ENCODE measurements at regions not wholly inside any gene's neighbourhood (a gene's known extent, or its start where the extent isn't known, plus 50 kb on each side); places are given as distances from the start of the nearest gene placed in this dataset.

GRCh38 chr12:39240587-39240986 is 202.3 kb downstream of the KIF21A start:
- Histone ChIP-seq H3K27me3 (no peaks in the 10 kb centered on the region), H3K4me3 (no peak overlapping the region), H3K27ac (no peak overlapping the region), H3K9me3 (no peaks in the 10 kb centered on the region), H3K36me3 (no peaks in the 10 kb centered on the region), H3K4me1 (no peaks in the 10 kb centered on the region)
- TF ChIP-seq CTCF (IDR thresholded peaks at IDR 0.05) (no peak), POLR2AphosphoS5 (IDR thresholded peaks at IDR 0.05) (no peak), POLR2A (IDR thresholded peaks at IDR 0.05) (no peak)
- DNase-seq (ENCODE audit: low spot score in 2 of 2) = no peak
- intact Hi-C loops (cut with DNase I; ENCODE audit: low total_unique reads) = no loop called here

GRCh38 chr12:39239490-39240486 is 203.1 kb downstream of the KIF21A start:
- Histone ChIP-seq H3K4me1 (no peaks in the 10 kb centered on the region), H3K36me3 (no peaks in the 10 kb centered on the region), H3K9me3 (no peaks in the 10 kb centered on the region), H3K27ac (no peak overlapping the region), H3K27me3 (no peaks in the 10 kb centered on the region), H3K4me3 (no peak overlapping the region)
- no peak for DNase-seq (ENCODE audit: low spot score in 2 of 2)
- intact Hi-C loops (cut with DNase I; ENCODE audit: low total_unique reads) = no loop called here
- TF ChIP-seq CTCF (IDR thresholded peaks at IDR 0.05) (no peak), POLR2A (IDR thresholded peaks at IDR 0.05) (no peak), POLR2AphosphoS5 (IDR thresholded peaks at IDR 0.05) (no peak)

GRCh38 chr12:39237004-39237403 is 205.9 kb downstream of the KIF21A start:
- Histone ChIP-seq H3K27ac (no peak overlapping the region), H3K27me3 (no peaks in the 10 kb centered on the region), H3K9me3 (no peaks in the 10 kb centered on the region), H3K36me3 (no peaks in the 10 kb centered on the region), H3K4me1 (no peaks in the 10 kb centered on the region), H3K4me3 (no peak overlapping the region)
- TF ChIP-seq POLR2AphosphoS5 (IDR thresholded peaks at IDR 0.05) (no peak), POLR2A (IDR thresholded peaks at IDR 0.05) (no peak), CTCF (IDR thresholded peaks at IDR 0.05) (no peak)
- DNase-seq (ENCODE audit: low spot score in 2 of 2) = no peak
- intact Hi-C loops (cut with DNase I; ENCODE audit: low total_unique reads) = no loop called here

- Histone ChIP-seq H3K4me1 (no peaks in the 10 kb centered on the region), H3K27me3 (no peaks in the 10 kb centered on the region), H3K36me3 (no peaks in the 10 kb centered on the region), H3K9me3 (no peaks in the 10 kb centered on the region), H3K4me3 (no peak overlapping the region), H3K27ac (no peak overlapping the region)
- no peak for TF ChIP-seq POLR2AphosphoS5 (IDR thresholded peaks at IDR 0.05)
- no peak for TF ChIP-seq POLR2A (IDR thresholded peaks at IDR 0.05)
- TF ChIP-seq CTCF (IDR thresholded peaks at IDR 0.05) = no peak
- intact Hi-C loops (cut with DNase I; ENCODE audit: low total_unique reads) = no loop called here
- DNase-seq (ENCODE audit: low spot score in 2 of 2) = no peak
Observed at GRCh38 chr12:39235990-39236767, 206.7 kb downstream of the KIF21A start.

- Histone ChIP-seq H3K27ac (no peak overlapping the region), H3K4me3 (no peak overlapping the region), H3K9me3 (no peaks in the 10 kb centered on the region), H3K36me3 (no peaks in the 10 kb centered on the region), H3K4me1 (no peaks in the 10 kb centered on the region), H3K27me3 (no peaks in the 10 kb centered on the region)
- DNase-seq (ENCODE audit: low spot score in 2 of 2) = no peak
- intact Hi-C loops (cut with DNase I; ENCODE audit: low total_unique reads) = no loop called here
- no peak for TF ChIP-seq CTCF (IDR thresholded peaks at IDR 0.05)
- TF ChIP-seq POLR2AphosphoS5 (IDR thresholded peaks at IDR 0.05) = no peak
- TF ChIP-seq POLR2A (IDR thresholded peaks at IDR 0.05) = no peak
Observed at GRCh38 chr12:39230086-39230485, 212.8 kb downstream of the KIF21A start.

Measured in breast epithelium (tissue), 4 donors.